ENCODE measurements at regions not wholly inside any gene's neighbourhood (a gene's known extent, or its start where the extent isn't known, plus 50 kb on each side); places are given as distances from the start of the nearest gene placed in this dataset.
A peak's percentile ranks its signal among the peaks of the same experiment; 100 is the strongest.

DNA sequence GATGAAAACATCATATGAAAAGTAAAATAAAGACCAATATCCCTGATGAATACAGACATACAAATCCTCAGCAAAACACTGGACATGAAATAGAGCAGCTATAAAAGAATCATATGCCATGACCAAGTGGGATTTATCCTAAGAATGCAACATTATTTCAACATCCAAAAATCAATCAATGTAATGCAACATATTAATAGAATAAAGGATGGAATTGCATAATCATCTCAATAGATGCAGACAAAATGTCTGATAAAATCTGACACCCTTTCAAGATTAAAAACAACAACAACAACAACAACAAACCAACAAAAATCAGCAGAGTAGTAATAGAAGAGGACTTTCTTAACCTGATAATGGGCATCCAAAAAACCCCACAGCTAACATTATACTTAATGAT, 63.8 kb upstream of the IL1R1 start:
- DNase-seq (ENCODE audit: extremely low read depth, low read depth, low spot score): no peak

DNA sequence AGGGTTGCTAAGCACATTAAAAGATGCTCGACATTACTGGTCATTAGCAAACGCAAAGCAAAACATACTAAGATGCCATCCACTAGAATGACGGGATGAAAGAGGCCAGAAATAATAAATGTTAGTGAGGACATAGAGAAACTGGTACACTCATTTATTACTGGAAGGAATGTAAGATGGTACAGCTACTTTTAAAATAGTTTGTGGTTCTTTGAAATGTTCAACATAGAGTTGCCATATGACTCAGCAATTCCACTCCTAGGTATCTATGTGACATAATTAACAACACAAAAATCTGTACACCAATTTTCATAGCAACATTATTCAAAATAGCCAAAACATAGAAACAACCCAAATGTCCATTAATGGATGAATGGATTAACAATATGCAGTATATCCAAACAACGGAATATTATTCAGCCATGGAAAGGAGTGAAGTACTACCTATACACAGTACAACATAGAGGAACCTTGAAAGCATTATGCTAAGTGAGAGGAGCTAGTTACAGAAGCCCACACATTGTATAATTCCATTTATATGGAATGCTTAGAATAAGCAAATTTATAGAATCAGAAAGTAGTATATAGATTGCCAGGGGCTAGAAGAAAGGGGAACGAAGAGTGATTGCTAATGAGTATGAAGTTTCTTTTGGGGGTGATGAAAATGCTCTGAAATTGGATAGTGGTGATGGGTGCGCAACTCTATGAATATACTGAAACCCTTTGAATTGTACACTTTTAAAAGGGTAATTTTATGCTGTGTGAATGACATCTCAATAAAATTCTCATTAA, 61.9 kb upstream of the IL1R1 start:
- no peak for DNase-seq (ENCODE audit: extremely low read depth, low read depth, low spot score)

DNA sequence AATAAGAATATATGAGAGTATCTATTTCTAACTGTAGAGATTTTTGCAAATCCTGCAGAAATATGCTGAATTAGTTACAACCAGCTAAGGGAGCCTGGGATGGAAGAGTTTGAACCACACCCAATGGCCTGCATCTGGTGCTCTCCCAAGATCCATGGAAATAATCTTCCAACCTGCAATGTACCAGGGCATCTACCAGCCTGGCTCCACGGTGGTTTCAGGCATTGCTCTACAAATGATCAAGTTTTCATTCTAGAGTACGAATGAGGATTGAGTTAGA, 61.4 kb upstream of the IL1R1 start:
- DNase-seq (ENCODE audit: extremely low read depth, low read depth, low spot score): no peak

DNA sequence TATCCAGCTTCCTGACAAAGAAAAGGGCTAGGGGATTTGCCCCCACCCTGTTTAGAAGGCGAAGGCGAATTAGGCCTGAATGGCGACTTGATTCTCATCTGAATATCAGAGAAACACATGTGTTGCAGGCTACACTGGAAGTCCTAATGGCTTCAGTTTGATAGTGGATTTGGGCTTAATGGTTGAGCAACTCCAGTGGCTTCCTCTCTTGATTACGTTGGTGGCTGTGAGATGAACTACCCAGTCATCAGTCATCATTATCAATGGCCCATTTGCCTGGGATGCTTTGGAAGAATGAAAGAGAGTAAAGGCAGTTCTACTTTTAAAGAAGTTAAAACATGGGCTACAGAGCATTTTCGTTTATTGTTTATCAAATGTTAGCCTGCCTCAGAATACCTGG, 60.9 kb upstream of the IL1R1 start:
- no peak for DNase-seq (ENCODE audit: extremely low read depth, low read depth, low spot score)

DNA sequence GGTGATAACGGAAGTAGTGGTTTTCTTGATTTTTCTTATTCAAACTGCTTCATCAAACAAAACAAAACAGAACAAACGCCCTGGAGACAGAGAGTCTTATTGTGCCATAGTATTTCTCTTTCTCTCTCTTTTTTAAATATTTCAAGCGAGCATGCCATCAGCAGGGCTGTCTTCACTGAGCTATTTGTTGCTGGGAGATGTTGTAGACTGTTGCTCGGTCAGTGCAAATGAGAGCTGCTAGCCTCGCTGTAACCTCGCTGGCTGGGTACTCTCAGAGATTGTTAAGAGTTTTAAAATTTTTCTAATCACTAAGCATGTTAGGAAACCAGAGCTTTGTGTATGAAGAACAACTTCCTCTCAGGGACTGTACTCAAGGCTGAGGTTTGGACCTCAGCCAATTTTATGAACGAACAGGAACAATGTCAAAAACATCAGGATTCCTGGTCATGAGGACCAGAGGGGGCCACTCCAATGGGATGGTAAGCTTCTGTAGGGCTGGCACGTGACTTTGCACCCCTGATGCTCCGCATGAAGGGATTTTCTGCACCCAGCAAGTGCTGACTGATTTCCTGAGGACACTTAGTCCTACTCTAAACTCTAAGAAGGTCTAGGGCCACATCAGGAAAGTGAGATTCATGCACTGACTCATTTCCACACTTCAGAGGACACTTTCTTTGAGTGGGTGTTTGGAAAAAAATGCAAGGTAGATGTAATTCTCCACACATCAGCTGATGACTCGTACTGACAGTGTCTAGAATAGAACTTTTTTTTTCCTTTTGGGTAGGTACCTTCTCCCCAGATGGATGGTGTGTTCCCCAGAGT, 59.8 kb upstream of the IL1R1 start:
- peak; percentile 72 for DNase-seq (ENCODE audit: extremely low read depth, low read depth, low spot score)

DNA sequence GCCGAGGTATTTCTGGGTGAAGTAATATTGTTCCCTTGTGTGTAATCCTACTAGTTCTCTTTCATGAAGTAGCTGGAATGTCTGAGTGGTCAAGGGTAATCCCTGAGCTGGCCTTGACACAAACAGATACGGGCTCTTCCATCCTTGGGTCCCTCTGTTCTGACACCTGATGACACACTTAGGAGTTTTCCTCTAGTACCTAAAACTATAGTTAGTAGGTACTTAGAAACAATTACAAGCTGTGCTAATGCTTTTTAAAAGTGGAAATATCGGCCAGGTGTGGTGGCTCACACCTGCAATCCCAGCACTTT, 59.2 kb upstream of the IL1R1 start:
- DNase-seq (ENCODE audit: extremely low read depth, low read depth, low spot score): no peak

DNA sequence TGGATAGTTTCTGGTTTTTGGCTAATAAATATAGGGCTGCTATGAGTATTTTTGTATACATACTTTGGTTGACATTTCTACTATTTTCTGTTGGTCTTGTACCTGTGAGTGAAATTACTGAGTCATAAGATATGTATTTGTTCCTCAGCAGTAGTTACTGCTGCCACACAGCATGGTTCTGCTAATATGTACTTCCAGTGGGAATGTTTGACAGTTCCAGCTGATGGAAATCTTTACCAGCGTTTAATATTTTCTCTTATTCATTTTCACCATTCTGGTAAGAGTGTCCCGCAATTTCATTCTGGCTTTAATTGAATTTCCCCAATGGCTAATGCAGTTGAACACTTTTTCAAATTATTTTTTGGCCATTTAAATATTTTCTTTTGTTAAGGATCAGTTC, 57.9 kb upstream of the IL1R1 start:
- no peak for DNase-seq (ENCODE audit: extremely low read depth, low read depth, low spot score)

DNA sequence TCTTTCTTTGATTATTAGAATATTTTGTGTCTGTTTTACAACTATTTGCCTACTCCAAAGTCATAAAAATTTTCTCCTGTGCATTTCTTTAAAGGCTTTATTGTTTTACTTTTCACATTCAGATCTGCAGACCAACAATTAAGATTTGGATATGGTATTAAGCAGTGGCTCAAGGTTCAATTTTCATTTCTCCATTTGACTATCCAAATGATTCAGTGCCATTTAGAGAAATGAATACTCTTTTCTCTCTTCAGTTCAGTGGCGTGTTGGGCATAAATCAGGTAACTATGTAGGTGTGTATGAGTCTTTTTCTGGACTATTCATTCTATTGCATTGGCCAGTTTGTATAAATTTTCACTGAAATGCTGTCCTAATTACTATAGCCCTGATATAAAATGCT, 57.3 kb upstream of the IL1R1 start:
- DNase-seq (ENCODE audit: extremely low read depth, low read depth, low spot score): no peak

DNA sequence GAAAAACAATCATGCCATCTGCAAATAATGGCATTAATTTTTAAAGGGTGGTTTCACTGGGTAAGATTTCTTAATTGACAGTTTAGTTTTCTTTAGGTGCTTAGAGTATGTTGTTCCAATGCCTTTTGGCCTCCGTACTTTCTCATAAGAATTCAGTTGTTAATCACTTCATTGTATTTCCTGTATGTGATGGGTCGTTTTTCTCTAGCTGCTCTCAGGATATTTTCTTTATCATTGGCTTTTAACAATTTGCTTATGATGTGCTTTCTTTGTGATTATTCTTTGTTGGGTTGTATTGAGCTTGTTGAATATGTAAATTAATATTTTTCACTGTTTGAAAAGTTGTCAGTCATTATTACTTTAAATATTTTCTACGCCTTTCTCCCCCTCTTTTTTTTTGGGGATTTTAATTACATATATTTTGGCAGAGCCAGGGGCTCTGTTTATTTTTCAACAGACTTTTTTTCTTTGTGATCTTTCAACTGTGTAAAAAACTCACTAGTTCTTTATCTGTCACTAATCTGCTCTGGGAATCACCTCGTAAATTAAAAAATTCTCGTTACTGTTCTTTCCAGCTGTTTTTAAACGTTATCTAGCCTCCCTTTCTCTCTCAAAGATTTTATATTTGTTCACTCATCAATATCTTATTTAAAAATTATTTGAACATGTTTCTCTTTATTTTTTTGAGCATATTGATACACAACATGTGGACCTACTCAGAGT, 56.2 kb upstream of the IL1R1 start:
- no peak for DNase-seq (ENCODE audit: extremely low read depth, low read depth, low spot score)

DNA sequence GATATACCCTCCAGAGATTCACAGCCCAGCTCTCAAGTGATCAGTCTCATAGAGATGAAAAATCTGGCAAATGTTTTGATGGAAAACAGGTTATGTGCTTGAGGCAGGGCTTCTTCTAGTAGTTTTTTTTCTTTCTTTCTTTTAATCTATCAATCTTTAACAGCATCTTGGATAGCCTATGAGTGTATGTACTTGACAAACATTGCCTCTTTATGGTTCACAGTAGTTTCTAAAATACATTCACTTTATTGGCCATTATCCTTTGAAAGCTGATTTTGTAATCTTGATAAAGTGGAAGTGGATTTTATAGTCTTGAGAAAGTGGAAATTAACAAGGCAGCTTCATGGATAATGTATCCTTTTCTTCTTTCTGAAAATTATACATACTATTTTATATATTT, 51.4 kb upstream of the IL1R1 start:
- DNase-seq (ENCODE audit: extremely low read depth, low read depth, low spot score): no peak

DNA sequence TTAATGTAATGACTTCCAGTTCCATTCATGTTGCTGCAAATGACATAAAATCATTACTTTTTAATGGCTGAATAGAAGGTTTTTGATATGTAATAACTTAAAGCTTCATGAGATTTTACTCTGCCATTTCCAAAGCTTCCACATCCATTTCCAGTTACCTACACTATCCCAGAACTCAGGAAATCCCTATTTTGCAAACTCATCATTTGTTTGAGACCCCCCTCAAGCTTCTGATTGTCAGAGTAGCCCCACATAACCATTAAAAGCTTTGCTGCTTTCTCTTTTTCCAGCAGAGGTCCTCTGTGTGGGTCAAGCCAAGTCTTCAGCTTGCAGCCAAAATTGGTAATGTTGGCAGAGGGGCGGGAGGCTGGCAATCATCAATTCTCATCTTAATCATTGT, 50.6 kb upstream of the IL1R1 start:
- DNase-seq (ENCODE audit: extremely low read depth, low read depth, low spot score): no peak

DNA sequence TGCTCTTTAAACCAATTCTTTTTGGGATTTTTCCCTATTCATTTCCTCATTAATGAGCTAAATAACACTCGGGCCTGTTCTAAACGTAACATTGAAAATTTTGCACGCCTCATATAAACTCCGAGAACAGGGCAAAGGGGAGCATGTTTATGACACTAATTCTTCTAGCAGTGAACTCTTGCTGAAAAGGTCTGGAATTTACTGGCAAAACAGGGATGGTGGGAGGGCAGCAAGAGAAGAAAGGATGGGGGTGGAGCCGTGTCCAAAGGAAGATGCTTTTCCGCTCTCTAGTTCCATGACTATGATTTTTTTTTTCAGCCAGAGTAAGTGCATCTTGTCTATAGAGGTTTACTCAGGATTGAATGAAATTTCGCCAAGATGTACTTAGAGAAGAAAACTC, 50.0 kb upstream of the IL1R1 start:
- no peak for DNase-seq (ENCODE audit: extremely low read depth, low read depth, low spot score)
